H9 (cell line): ENCODE measurements at regions not wholly inside any gene's neighbourhood (a gene's known extent, or its start where the extent isn't known, plus 50 kb on each side); places are given as distances from the start of the nearest gene placed in this dataset.

Experiments
- DNase-seq: peaks from one replicate; pipeline ENCODE4 v3.0.0-alpha.2; 2017
- H2AFZ ChIP-seq: one replicate; pipeline ENCODE4 v1.6.1; 2013; ENCODE audit warnings: mild to moderate bottlenecking, low read length, control low read depth, moderate library complexity
- H2AK5ac ChIP-seq: 2 replicates; pipeline ENCODE4 v1.6.1; 2013; ENCODE audit warnings: low read length, control low read depth, mixed read lengths; ENCODE audit not compliant: insufficient read length
- H2BK120ac ChIP-seq: one replicate; pipeline ENCODE4 v1.6.1; 2013; ENCODE audit warnings: low read depth, mild to moderate bottlenecking, low read length, control low read depth, inconsistent platforms; ENCODE audit not compliant: poor library complexity, severe bottlenecking
- H2BK12ac ChIP-seq: 2 replicates; pipeline ENCODE4 v1.6.1; 2013; ENCODE audit warnings: low read length, control low read depth, mixed read lengths, low read depth; ENCODE audit not compliant: insufficient read length
- H2BK15ac ChIP-seq: 2 replicates; pipeline ENCODE4 v1.6.1; 2013; ENCODE audit warnings: low read depth, low read length, control low read depth
- H2BK20ac ChIP-seq: one replicate; pipeline ENCODE4 v1.6.1; 2013; ENCODE audit warnings: low read depth, mild to moderate bottlenecking, low read length, control low read depth, inconsistent platforms; ENCODE audit not compliant: poor library complexity, severe bottlenecking
- H2BK5ac ChIP-seq: 2 replicates; pipeline ENCODE4 v1.6.1; 2013; ENCODE audit warnings: low read length, control low read depth, mixed read lengths; ENCODE audit not compliant: insufficient read length
- H3K14ac ChIP-seq: 2 replicates; pipeline ENCODE4 v1.6.1; 2013; ENCODE audit warnings: low read length, control low read depth; ENCODE audit not compliant: insufficient read depth
- H3K18ac ChIP-seq: 2 replicates; pipeline ENCODE4 v1.6.1; 2013; ENCODE audit warnings: low read depth, mild to moderate bottlenecking, mixed read lengths, low read length, control low read depth; ENCODE audit not compliant: insufficient read length
- H3K23ac ChIP-seq: 2 replicates; pipeline ENCODE4 v1.6.1; 2013; ENCODE audit warnings: low read length, control low read depth, mixed read lengths, low read depth; ENCODE audit not compliant: insufficient read length
- H3K23me2 ChIP-seq: 2 replicates; pipeline ENCODE4 v1.6.1; 2013; ENCODE audit warnings: low read depth, mild to moderate bottlenecking, mixed read lengths, low read length, control low read depth; ENCODE audit not compliant: insufficient read length, poor library complexity, severe bottlenecking
- H3K27ac ChIP-seq: 2 replicates; pipeline ENCODE4 v1.5.1; 2013; ENCODE audit warnings: low read length, control low read depth, mixed read lengths, low read depth; ENCODE audit not compliant: insufficient read length
- H3K27me3 ChIP-seq: 2 replicates; pipeline ENCODE4 v1.6.1; 2013; ENCODE audit warnings: low read length, control low read depth, inconsistent platforms; ENCODE audit not compliant: insufficient read depth
- H3K4ac ChIP-seq: 2 replicates; pipeline ENCODE4 v1.6.1; 2013; ENCODE audit warnings: low read depth, mild to moderate bottlenecking, control low read depth, inconsistent platforms, low read length, moderate library complexity
- H3K4me1 ChIP-seq: 2 replicates; pipeline ENCODE4 v1.6.1; 2013; ENCODE audit warnings: low read length, control low read depth, inconsistent platforms; ENCODE audit not compliant: insufficient read depth
- H3K4me2 ChIP-seq: 2 replicates; pipeline ENCODE4 v1.6.1; 2013; ENCODE audit warnings: low read length, control low read depth, mixed read lengths; ENCODE audit not compliant: insufficient read length, insufficient read depth
- H3K56ac ChIP-seq: 2 replicates; pipeline ENCODE4 v1.6.1; 2013; ENCODE audit warnings: low read depth, mild to moderate bottlenecking, mixed read lengths, low read length, control low read depth; ENCODE audit not compliant: insufficient read length
- H3K79me1 ChIP-seq: 2 replicates; pipeline ENCODE4 v1.6.1; 2013; ENCODE audit warnings: low read depth, mild to moderate bottlenecking, moderate library complexity, low read length, control low read depth, inconsistent platforms; ENCODE audit not compliant: insufficient read depth, poor library complexity, severe bottlenecking
- H3K79me2 ChIP-seq: 2 replicates; pipeline ENCODE4 v1.6.1; 2013; ENCODE audit warnings: low read length, control low read depth, inconsistent platforms; ENCODE audit not compliant: insufficient read depth
- H3K9ac ChIP-seq: 2 replicates; pipeline ENCODE4 v1.6.1; 2013; ENCODE audit warnings: low read length, control low read depth, mixed read lengths; ENCODE audit not compliant: insufficient read length; ENCODE audit errors: extremely low read depth
- H3K9me3 ChIP-seq: one replicate; pipeline ENCODE4 v1.6.1; 2013; ENCODE audit warnings: low read depth, low read length, inconsistent platforms; ENCODE audit not compliant: control insufficient read depth
- H3T11ph ChIP-seq: one replicate; pipeline ENCODE4 v1.6.1; 2013; ENCODE audit warnings: mild to moderate bottlenecking, low read length, control low read depth, inconsistent platforms
- H4K20me1 ChIP-seq: one replicate; pipeline ENCODE4 v1.6.1; 2013; ENCODE audit not compliant: control insufficient read depth, insufficient read length, insufficient read depth
- H4K5ac ChIP-seq: 2 replicates; pipeline ENCODE4 v1.6.1; 2013; ENCODE audit warnings: low read depth, mild to moderate bottlenecking, mixed read lengths, low read length, control low read depth; ENCODE audit not compliant: insufficient read length
- H4K8ac ChIP-seq: replicated peaks from 2 replicates; pipeline ENCODE4 v1.6.1; 2013; ENCODE audit warnings: low read length, control low read depth, mixed read lengths, low read depth; ENCODE audit not compliant: insufficient read length
- H4K91ac ChIP-seq: 2 replicates; pipeline ENCODE4 v1.6.1; 2013; ENCODE audit warnings: low read depth, mild to moderate bottlenecking, moderate library complexity, mixed read lengths, low read length, control low read depth; ENCODE audit not compliant: insufficient read length
- H3K27ac Mint-ChIP-seq, 3 experiments: 2 replicates in 2 of 3; 3 replicates in 1 of 3; pipeline ENCODE4 v1.8.0; 2020 to 2021; ENCODE audit warnings: mixed read lengths in 3 of 3, mild to moderate bottlenecking in 1 of 3, moderate library complexity in 1 of 3
- H3K27me3 Mint-ChIP-seq: 2 replicates; pipeline ENCODE4 v1.8.0; 2021; ENCODE audit warnings: low read depth, mild to moderate bottlenecking, moderate library complexity, mixed read lengths
- H3K36me3 Mint-ChIP-seq, 3 experiments: 2 replicates in 2 of 3; 3 replicates in 1 of 3; pipeline ENCODE4 v1.8.0; 2020 to 2021; ENCODE audit warnings: low read depth in 3 of 3, mixed read lengths in 3 of 3; ENCODE audit not compliant: insufficient read depth in 1 of 3
- H3K4me1 Mint-ChIP-seq, 2 experiments: 2 replicates each; pipeline ENCODE4 v1.8.0; 2020; ENCODE audit warnings: mixed read lengths in 2 of 2
- H3K4me3 Mint-ChIP-seq, 2 experiments: 2 replicates in 1 of 2; 3 replicates in 1 of 2; pipeline ENCODE4 v1.8.0; 2020 to 2021; ENCODE audit warnings: mild to moderate bottlenecking in 2 of 2, mixed read lengths in 2 of 2, moderate library complexity in 1 of 2
- H3K9me3 Mint-ChIP-seq, 2 experiments: 2 replicates in 1 of 2; 3 replicates in 1 of 2; pipeline ENCODE4 v1.8.0; 2020; ENCODE audit warnings: mild to moderate bottlenecking in 2 of 2, mixed read lengths in 2 of 2, moderate library complexity in 1 of 2
- WGBS: extraction: QIAGEN DNeasy Blood & Tissue Kit; methylation state at CpG from one replicate; pipeline ENCODE4 v1.1.7; 2013; ENCODE audit warnings: missing lambda C conversion rate, low lambda C conversion rate, mixed read lengths; ENCODE audit not compliant: insufficient read length; ENCODE audit errors: extremely low coverage; 5-methylcytosine and 5-hydroxymethylcytosine counted together
- TF ChIP-seq, protein P1 (sequence below): fragments of 200-600 bp; sonication (generic); conservative IDR thresholded peaks from 3 replicates; pipeline ENCODE4 v1.8.0; 2021; ENCODE audit warnings: antibody characterized with exemption, mild to moderate bottlenecking

DNA sequence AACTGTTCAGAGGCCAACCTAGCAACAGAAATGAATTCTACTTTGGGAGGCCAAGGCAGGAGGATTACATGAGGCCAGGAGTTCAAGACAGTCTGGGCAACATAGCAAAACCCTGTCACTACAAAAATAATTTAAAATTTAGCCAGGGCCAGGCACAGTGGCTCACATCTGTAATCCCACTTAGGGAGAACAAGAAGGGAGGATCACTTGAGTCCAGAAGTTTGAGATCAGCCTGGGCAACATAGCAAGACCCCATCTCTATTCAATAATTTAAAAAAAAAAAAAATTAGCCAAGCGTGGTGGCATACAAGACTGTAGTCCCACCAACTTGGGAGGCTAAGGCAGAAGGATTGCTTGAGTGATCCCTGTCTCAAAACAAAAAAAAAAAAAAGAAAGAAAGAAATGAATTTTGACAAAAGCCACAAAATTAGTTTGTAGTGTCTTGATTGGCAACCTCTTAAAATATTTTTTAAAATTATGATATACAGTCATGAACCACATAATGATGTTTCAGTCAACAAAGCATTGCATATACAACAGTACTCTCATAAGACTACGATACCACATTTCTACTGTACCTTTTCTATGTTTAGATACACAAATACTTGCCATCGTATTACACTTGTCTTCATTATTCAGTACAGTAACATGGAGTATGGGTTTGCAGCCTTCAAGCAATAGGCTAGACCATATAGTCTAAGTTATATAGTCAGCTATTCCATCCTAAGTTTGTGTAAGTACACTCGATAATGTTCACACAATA lies 130.7 kb downstream of the ZFP36L2 start:
- H2AK5ac ChIP-seq, result no peak overlapping the region
- DNase-seq, result no peak
- no peaks in the 10 kb centered on the region for H3K9me3 ChIP-seq
- no peaks in the 10 kb centered on the region for H3K23me2 ChIP-seq
- no peak overlapping the region for H3K4ac ChIP-seq
- H2BK120ac ChIP-seq, result no peak overlapping the region
- Mint-ChIP-seq H3K36me3 (peaks cover 2 to 30% (median 9%) of the 10 kb centered on the region in 3 experiments; a peak in 6 of 7 replicates), H3K27ac (no peak overlapping the region), H3K9me3 (peaks cover 20 to 22% of the 10 kb centered on the region in 2 experiments), H3K4me3 (no peak overlapping the region), H3K4me1 (peaks cover 25 to 26% of the 10 kb centered on the region in 2 experiments), H3K27me3 (peaks cover 23% of the 10 kb centered on the region)
- H3K18ac ChIP-seq, result no peak overlapping the region
- H2AFZ ChIP-seq, result no peak overlapping the region
- no peaks in the 10 kb centered on the region for H3K4me1 ChIP-seq
- TF ChIP-seq, protein P1, sequence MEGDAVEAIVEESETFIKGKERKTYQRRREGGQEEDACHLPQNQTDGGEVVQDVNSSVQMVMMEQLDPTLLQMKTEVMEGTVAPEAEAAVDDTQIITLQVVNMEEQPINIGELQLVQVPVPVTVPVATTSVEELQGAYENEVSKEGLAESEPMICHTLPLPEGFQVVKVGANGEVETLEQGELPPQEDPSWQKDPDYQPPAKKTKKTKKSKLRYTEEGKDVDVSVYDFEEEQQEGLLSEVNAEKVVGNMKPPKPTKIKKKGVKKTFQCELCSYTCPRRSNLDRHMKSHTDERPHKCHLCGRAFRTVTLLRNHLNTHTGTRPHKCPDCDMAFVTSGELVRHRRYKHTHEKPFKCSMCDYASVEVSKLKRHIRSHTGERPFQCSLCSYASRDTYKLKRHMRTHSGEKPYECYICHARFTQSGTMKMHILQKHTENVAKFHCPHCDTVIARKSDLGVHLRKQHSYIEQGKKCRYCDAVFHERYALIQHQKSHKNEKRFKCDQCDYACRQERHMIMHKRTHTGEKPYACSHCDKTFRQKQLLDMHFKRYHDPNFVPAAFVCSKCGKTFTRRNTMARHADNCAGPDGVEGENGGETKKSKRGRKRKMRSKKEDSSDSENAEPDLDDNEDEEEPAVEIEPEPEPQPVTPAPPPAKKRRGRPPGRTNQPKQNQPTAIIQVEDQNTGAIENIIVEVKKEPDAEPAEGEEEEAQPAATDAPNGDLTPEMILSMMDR, result no peak
- H4K5ac ChIP-seq, result no peak overlapping the region
- no CpG with 5 or more reads among the region's 4 CpGs for WGBS
- H2BK20ac ChIP-seq, result no peak overlapping the region
- no peak overlapping the region for H2BK15ac ChIP-seq
- no peaks in the 10 kb centered on the region; the same call in 1 of the 2 replicates for H3K27me3 ChIP-seq
- H3K27ac ChIP-seq, result no peak overlapping the region
- H4K8ac ChIP-seq, result no peak overlapping the region
- H3K56ac ChIP-seq, result no peak overlapping the region
- H3K9ac ChIP-seq, result no peak overlapping the region
- no peaks in the 10 kb centered on the region for H3K79me2 ChIP-seq
- no peaks in the 10 kb centered on the region for H4K20me1 ChIP-seq
- no peak overlapping the region for H3K14ac ChIP-seq
- H2BK5ac ChIP-seq, result no peak overlapping the region
- no peak overlapping the region for H3K23ac ChIP-seq
- no peak overlapping the region for H3T11ph ChIP-seq
- no peak overlapping the region for H2BK12ac ChIP-seq
- no peaks in the 10 kb centered on the region for H3K79me1 ChIP-seq
- no peak overlapping the region for H4K91ac ChIP-seq
- no peak overlapping the region for H3K4me2 ChIP-seq
